Psoas muscle (tissue), 7 donors: ENCODE measurements at regions not wholly inside any gene's neighbourhood (a gene's known extent, or its start where the extent isn't known, plus 50 kb on each side); places are given as distances from the start of the nearest gene placed in this dataset.

ENCODE experiments used
- ATAC-seq, 4 donors: fragments of 200-7000 bp; cut with Tn5 transposase; one replicate each; pipeline ENCODE4 v1.9.1; 2020; ENCODE audit warnings: moderate library complexity in 3 of 4, mild to moderate bottlenecking in 2 of 4
- DNase-seq, 2 donors: peaks; one replicate each; pipeline ENCODE4 v3.0.0-alpha.2; 2020
- H3K27ac ChIP-seq: fragments of 200-600 bp; one replicate; pipeline ENCODE4 v1.8.0; 2022
- H3K27me3 ChIP-seq, 3 donors: fragments of 200-600 bp in 1 of 3; one replicate each; pipeline versions ENCODE4 v1.6.1 to v1.8.0; 2013 to 2022; ENCODE audit warnings: low read length in 2 of 3, mild to moderate bottlenecking in 2 of 3, moderate library complexity in 1 of 3; ENCODE audit not compliant: insufficient read depth in 3 of 3
- H3K36me3 ChIP-seq, 2 donors: fragments of 200-600 bp in 1 of 2; one replicate each; pipeline versions ENCODE4 v1.6.1 to v1.8.0; 2013 to 2022; ENCODE audit warnings: low read depth in 1 of 2, mild to moderate bottlenecking in 1 of 2, moderate library complexity in 1 of 2; ENCODE audit not compliant: insufficient read depth in 1 of 2
- H3K4me1 ChIP-seq: fragments of 200-600 bp; one replicate; pipeline ENCODE4 v1.8.0; 2022
- H3K4me3 ChIP-seq: fragments of 200-600 bp; one replicate; pipeline ENCODE4 v1.8.0; 2022; ENCODE audit warnings: mild to moderate bottlenecking
- H3K9me3 ChIP-seq: fragments of 200-600 bp; one replicate; pipeline ENCODE4 v1.8.0; 2022
- CTCF ChIP-seq: fragments of 200-600 bp; IDR thresholded peaks from one replicate; pipeline ENCODE4 v1.8.0; 2022; ENCODE audit warnings: antibody characterized with exemption
- WGBS, 3 donors: extraction: QIAGEN DNeasy Blood & Tissue Kit; methylation state at CpG; one replicate each; pipeline versions ENCODE4 v1.1.6 to v1.1.7; 2013; 5-methylcytosine and 5-hydroxymethylcytosine counted together
- intact Hi-C, 2 donors: fragments of 100-400 bp; cut with DNase I; formaldehyde crosslinking; loops; one replicate each; pipeline versions ENCODE4 v1.11.0 to v1.14.2; 2022
- donor health status: healthy with polysubstance abuse.
- donor health status: DM: no; HTN: no; CAD: no; lungs with moderate emphysema.
- donor health status: Bipolar disorder and iron deficiency.
- donor health status: healthy.
- donor health status: DM: yes; HTN: yes; CAD: no.
- donor health status: DM: no; HTN: no; CAD: no.
- donor health status: DM: yes; HTN: yes; CAD: no.

- intact Hi-C loops, result no loop called here
- Histone ChIP-seq H3K36me3 (no peaks in the 10 kb centered on the region), H3K27me3 (no peaks in the 10 kb centered on the region), H3K4me1 (no peaks in the 10 kb centered on the region), H3K27ac (no peak overlapping the region), H3K9me3 (no peaks in the 10 kb centered on the region), H3K4me3 (no peak overlapping the region)
- TF ChIP-seq CTCF, result no peak
- DNase-seq (no peak), ATAC-seq (no peak)
- WGBS, 3 donors, result 51 to 56% (median 56%) methylated on average over 10 of the region's 10 CpGs
Measured at GRCh38 chr5:87949676-87950631, 318.7 kb downstream of the TMEM161B start.

- 75 to 84% (median 76%) methylated on average over 2 of the region's 2 CpGs for WGBS, 3 donors
- intact Hi-C loops, result no loop called here
Measured at GRCh38 chr5:87948486-87948885, 320.2 kb downstream of the TMEM161B start.

GRCh38 chr5:87946271-87946670 is 322.4 kb downstream of the TMEM161B start:
- Histone ChIP-seq H3K4me1 (no peaks in the 10 kb centered on the region), H3K4me3 (no peak overlapping the region), H3K27ac (no peak overlapping the region), H3K9me3 (no peaks in the 10 kb centered on the region), H3K27me3 (no peaks in the 10 kb centered on the region), H3K36me3 (no peaks in the 10 kb centered on the region)
- DNase-seq (no peak), ATAC-seq (no peak)
- TF ChIP-seq CTCF, result no peak
- intact Hi-C loops, result no loop called here
- 39 to 47% (median 44%) methylated on average over 4 of the region's 4 CpGs for WGBS, 3 donors

More at GRCh38 chr5:87948486-87948885, 320.2 kb downstream of the TMEM161B start:
- ATAC-seq (no peak), DNase-seq (no peak)
- no peak for TF ChIP-seq CTCF
- H3K4me3 ChIP-seq, result no peak overlapping the region
- H3K4me1 ChIP-seq, result no peaks in the 10 kb centered on the region
- no peak overlapping the region for H3K27ac ChIP-seq
- H3K9me3 ChIP-seq, result no peaks in the 10 kb centered on the region
- no peaks in the 10 kb centered on the region for H3K27me3 ChIP-seq
- no peaks in the 10 kb centered on the region for H3K36me3 ChIP-seq

GRCh38 chr5:87945286-87945650 is 323.4 kb downstream of the TMEM161B start:
- no peaks in the 10 kb centered on the region for H3K4me1 ChIP-seq
- no peaks in the 10 kb centered on the region for H3K27me3 ChIP-seq
- no peak overlapping the region for H3K27ac ChIP-seq
- DNase-seq (no peak), ATAC-seq (no peak)
- H3K4me3 ChIP-seq, result no peak overlapping the region
- WGBS, 3 donors, result 88 to 90% (median 89%) methylated on average over 2 of the region's 2 CpGs
- TF ChIP-seq CTCF, result no peak
- intact Hi-C loops, result no loop called here
- no peaks in the 10 kb centered on the region for H3K36me3 ChIP-seq
- H3K9me3 ChIP-seq, result no peaks in the 10 kb centered on the region
